Endothelial cell (in vitro differentiated cells): ENCODE measurements at regions not wholly inside any gene's neighbourhood (a gene's known extent, or its start where the extent isn't known, plus 50 kb on each side); places are given as distances from the start of the nearest gene placed in this dataset.
A peak's percentile ranks its signal among the peaks of the same experiment; 100 is the strongest.

Source experiments
- DNase-seq: peaks from one replicate; pipeline ENCODE4 v3.0.0; 2021; ENCODE audit warnings: low spot score
- H3K27ac Mint-ChIP-seq: one replicate; pipeline ENCODE4 v1.8.0; 2021; ENCODE audit warnings: mixed read lengths, inconsistent platforms; ENCODE audit not compliant: unreplicated experiment
- H3K27me3 Mint-ChIP-seq: one replicate; pipeline ENCODE4 v1.8.0; 2021; ENCODE audit warnings: mild to moderate bottlenecking, moderate library complexity, mixed read lengths, inconsistent platforms; ENCODE audit not compliant: unreplicated experiment
- H3K36me3 Mint-ChIP-seq: one replicate; pipeline ENCODE4 v1.8.0; 2021; ENCODE audit warnings: mild to moderate bottlenecking, low read depth, mixed read lengths, inconsistent platforms; ENCODE audit not compliant: unreplicated experiment
- H3K4me1 Mint-ChIP-seq: one replicate; pipeline ENCODE4 v1.8.0; 2021; ENCODE audit warnings: mild to moderate bottlenecking, mixed read lengths, inconsistent platforms; ENCODE audit not compliant: unreplicated experiment
- H3K4me3 Mint-ChIP-seq: one replicate; pipeline ENCODE4 v1.8.0; 2021; ENCODE audit warnings: mild to moderate bottlenecking, mixed read lengths, inconsistent platforms; ENCODE audit not compliant: unreplicated experiment
- H3K9me3 Mint-ChIP-seq: one replicate; pipeline ENCODE4 v1.8.0; 2021; ENCODE audit warnings: mixed read lengths, inconsistent platforms; ENCODE audit not compliant: unreplicated experiment
- TF ChIP-seq, protein P1 (sequence below): fragments of 200-600 bp; sonication (generic); IDR thresholded peaks from one replicate; pipeline ENCODE4 v1.5.0; 2021; ENCODE audit warnings: antibody characterized with exemption; ENCODE audit not compliant: unreplicated experiment

GRCh38 chr9:28841775-28842174, 1268.5 kb upstream of the C9orf72 start:
- Mint-ChIP-seq H3K9me3 (peaks cover 12% of the 10 kb centered on the region), H3K4me1 (no peaks in the 10 kb centered on the region), H3K27me3 (peaks cover 1% of the 10 kb centered on the region)

GRCh38 chr9:28847331-28847730, 1274.0 kb upstream of the C9orf72 start:
- TF ChIP-seq, protein P1, sequence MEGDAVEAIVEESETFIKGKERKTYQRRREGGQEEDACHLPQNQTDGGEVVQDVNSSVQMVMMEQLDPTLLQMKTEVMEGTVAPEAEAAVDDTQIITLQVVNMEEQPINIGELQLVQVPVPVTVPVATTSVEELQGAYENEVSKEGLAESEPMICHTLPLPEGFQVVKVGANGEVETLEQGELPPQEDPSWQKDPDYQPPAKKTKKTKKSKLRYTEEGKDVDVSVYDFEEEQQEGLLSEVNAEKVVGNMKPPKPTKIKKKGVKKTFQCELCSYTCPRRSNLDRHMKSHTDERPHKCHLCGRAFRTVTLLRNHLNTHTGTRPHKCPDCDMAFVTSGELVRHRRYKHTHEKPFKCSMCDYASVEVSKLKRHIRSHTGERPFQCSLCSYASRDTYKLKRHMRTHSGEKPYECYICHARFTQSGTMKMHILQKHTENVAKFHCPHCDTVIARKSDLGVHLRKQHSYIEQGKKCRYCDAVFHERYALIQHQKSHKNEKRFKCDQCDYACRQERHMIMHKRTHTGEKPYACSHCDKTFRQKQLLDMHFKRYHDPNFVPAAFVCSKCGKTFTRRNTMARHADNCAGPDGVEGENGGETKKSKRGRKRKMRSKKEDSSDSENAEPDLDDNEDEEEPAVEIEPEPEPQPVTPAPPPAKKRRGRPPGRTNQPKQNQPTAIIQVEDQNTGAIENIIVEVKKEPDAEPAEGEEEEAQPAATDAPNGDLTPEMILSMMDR, result no peak
- Mint-ChIP-seq H3K27ac (no peak overlapping the region), H3K27me3 (peaks cover 1% of the 10 kb centered on the region), H3K4me3 (no peak overlapping the region), H3K36me3 (no peaks in the 10 kb centered on the region), H3K9me3 (no peaks in the 10 kb centered on the region), H3K4me1 (peaks cover 4% of the 10 kb centered on the region)
- no peak for DNase-seq

More at GRCh38 chr9:28841775-28842174, 1268.5 kb upstream of the C9orf72 start:
- Mint-ChIP-seq H3K27ac (no peak overlapping the region), H3K4me3 (no peak overlapping the region), H3K36me3 (peaks cover 14% of the 10 kb centered on the region)
- TF ChIP-seq, protein P1, result no peak
- DNase-seq, result no peak

- H3K27ac Mint-ChIP-seq, result no peak overlapping the region
- TF ChIP-seq, protein P1, result no peak
- no peak for DNase-seq
- H3K9me3 Mint-ChIP-seq, result no peaks in the 10 kb centered on the region
- no peaks in the 10 kb centered on the region for H3K36me3 Mint-ChIP-seq
- no peak overlapping the region for H3K4me3 Mint-ChIP-seq
- H3K4me1 Mint-ChIP-seq, result peaks cover 4% of the 10 kb centered on the region
- H3K27me3 Mint-ChIP-seq, result peaks cover 1% of the 10 kb centered on the region
Measured at GRCh38 chr9:28848671-28849070, 1275.4 kb upstream of the C9orf72 start.

- TF ChIP-seq, protein P1, result no peak
- Mint-ChIP-seq H3K9me3 (no peaks in the 10 kb centered on the region), H3K27ac (no peak overlapping the region), H3K4me3 (no peak overlapping the region), H3K4me1 (peaks cover 4% of the 10 kb centered on the region), H3K27me3 (peaks cover 1% of the 10 kb centered on the region), H3K36me3 (no peaks in the 10 kb centered on the region)
- DNase-seq, result peak; percentile 8
Measured at GRCh38 chr9:28853477-28853876, 1280.2 kb upstream of the C9orf72 start.

GRCh38 chr9:28866951-28867350, 1293.7 kb upstream of the C9orf72 start:
- H3K27me3 Mint-ChIP-seq, result peaks cover 3% of the 10 kb centered on the region
- H3K4me1 Mint-ChIP-seq, result peaks cover 2% of the 10 kb centered on the region
- DNase-seq, result no peak
- no peak overlapping the region for H3K27ac Mint-ChIP-seq
- TF ChIP-seq, protein P1, result no peak
- H3K4me3 Mint-ChIP-seq, result no peak overlapping the region
- no peaks in the 10 kb centered on the region for H3K9me3 Mint-ChIP-seq
- H3K36me3 Mint-ChIP-seq, result no peaks in the 10 kb centered on the region
